Pancreas (tissue), 10 donors: ENCODE measurements at regions not wholly inside any gene's neighbourhood (a gene's known extent, or its start where the extent isn't known, plus 50 kb on each side); places are given as distances from the start of the nearest gene placed in this dataset.

Experiments used
- ATAC-seq, 4 donors: fragments of 200-7000 bp; cut with Tn5 transposase; one replicate each; pipeline versions ENCODE4 v1.8.0 to v1.9.1; 2020; ENCODE audit warnings: mild to moderate bottlenecking in 4 of 4, moderate library complexity in 4 of 4
- DNase-seq, 6 donors: peaks; one replicate each; pipeline ENCODE4 v3.0.0-alpha.2; 2020
- FAIRE-seq: peaks from 2 replicates; lab custom pipeline; 2012; peaks lifted over from hg19 to GRCh38; lab: Jason Lieb, UNC
- H3K27ac ChIP-seq, 4 donors: fragments of 200-600 bp; sonication (generic); 1 replicate in 3 of 4; 2 replicates in 1 of 4; pipeline versions ENCODE4 v1.5.0 to v1.8.0; 2020
- H3K27me3 ChIP-seq, 4 donors: fragments of 200-600 bp; one replicate each; pipeline ENCODE4 v1.8.0; 2021
- H3K36me3 ChIP-seq, 3 donors: fragments of 200-600 bp; sonication (generic) in 1 of 3; one replicate each; pipeline versions ENCODE4 v1.5.0 to v1.8.0; 2020 to 2021
- H3K4me1 ChIP-seq, 3 donors: fragments of 200-600 bp; one replicate each; pipeline ENCODE4 v1.8.0; 2021
- H3K4me3 ChIP-seq, 4 donors: fragments of 200-600 bp; sonication (generic) in 2 of 4; one replicate each; pipeline versions ENCODE4 v1.5.0 to v1.8.0; 2020 to 2021
- H3K9me3 ChIP-seq, 4 donors: fragments of 200-600 bp; one replicate each; pipeline ENCODE4 v1.8.0; 2021
- CTCF ChIP-seq, 4 donors: fragments of 200-600 bp; sonication (generic) in 3 of 4; IDR thresholded peaks; one replicate each; pipeline versions ENCODE4 v1.5.0 to v1.8.0; 2021; ENCODE audit warnings: antibody characterized with exemption in 4 of 4
- WGBS, 2 donors: extraction: QIAGEN DNeasy Blood & Tissue Kit; methylation state at CpG; one replicate each; pipeline ENCODE4 v1.1.7; 2013; 5-methylcytosine and 5-hydroxymethylcytosine counted together
- intact Hi-C, 3 donors: fragments of 100-400 bp; cut with DNase I; formaldehyde crosslinking; loops; one replicate each; pipeline versions ENCODE4 v1.11.1 to v1.14.2; 2022
- donor health status: healthy with polysubstance abuse.
- donor health status: DM: no; HTN: no; CAD: no; lungs with moderate emphysema.
- donor health status: DM: no; HTN: no; CAD: no.
- donor health status: control.
- donor health status: control.
- donor health status: Bipolar disorder and iron deficiency.
- donor health status: DM: yes; HTN: yes; CAD: no.
- donor health status: DM: no; HTN: no; CAD: no.
- donor health status: DM: no; HTN: no; CAD: no.
- donor health status: DM: yes; HTN: yes; CAD: no.

- Histone ChIP-seq H3K4me1 (no peaks in the 10 kb centered on the region), H3K27me3 (peaks cover 0 to 9% (median 0%) of the 10 kb centered on the region in 4 donors), H3K4me3 (no peak overlapping the region), H3K36me3 (no peaks in the 10 kb centered on the region), H3K9me3 (no peaks in the 10 kb centered on the region), H3K27ac (no peak overlapping the region)
- ATAC-seq (no peak), FAIRE-seq (no peak), DNase-seq (no peak)
- intact Hi-C loops, result loop anchor here in 1 of 3 donors (10.0 kb wide), 1 partner anchor 47 kb away; no protein-coding TSS in a partner anchor
- WGBS, 2 donors, result 61 to 70% methylated on average over 6 of the region's 6 CpGs
- no peak for TF ChIP-seq CTCF (IDR thresholded peaks at IDR 0.05)
Observed at GRCh38 chr20:22257912-22258311, 326.5 kb downstream of the FOXA2 start.

GRCh38 chr20:22248051-22248667, 336.2 kb downstream of the FOXA2 start:
- 28 to 33% methylated on average over 5 of the region's 5 CpGs for WGBS, 2 donors
- Histone ChIP-seq H3K9me3 (no peaks in the 10 kb centered on the region), H3K4me1 (no peaks in the 10 kb centered on the region), H3K36me3 (no peaks in the 10 kb centered on the region), H3K27me3 (no peaks in the 10 kb centered on the region), H3K27ac (no peak overlapping the region), H3K4me3 (no peak overlapping the region)
- ATAC-seq, result peak in 1 of 4 donors; percentile 57
- intact Hi-C loops, result no loop called here
- no peak for FAIRE-seq
- TF ChIP-seq CTCF (IDR thresholded peaks at IDR 0.05), result peak in 2 of 4 donors; percentile 18 to 23
- peak in 1 of 6 donors; percentile 10 for DNase-seq

- intact Hi-C loops, result no loop called here
- WGBS, 2 donors, result 32 to 44% methylated on average over 3 of the region's 3 CpGs
- Histone ChIP-seq H3K4me1 (no peaks in the 10 kb centered on the region), H3K27ac (no peak overlapping the region), H3K4me3 (no peak overlapping the region), H3K27me3 (no peaks in the 10 kb centered on the region), H3K36me3 (no peaks in the 10 kb centered on the region), H3K9me3 (no peaks in the 10 kb centered on the region)
- FAIRE-seq (no peak), DNase-seq (no peak), ATAC-seq (no peak)
- no peak for TF ChIP-seq CTCF (IDR thresholded peaks at IDR 0.05)
Observed at GRCh38 chr20:22245139-22245538, 339.2 kb downstream of the FOXA2 start.

GRCh38 chr20:22243067-22243466, 341.3 kb downstream of the FOXA2 start:
- DNase-seq, result no peak
- no peak for FAIRE-seq
- no peaks in the 10 kb centered on the region for H3K4me1 ChIP-seq
- no peaks in the 10 kb centered on the region for H3K9me3 ChIP-seq
- TF ChIP-seq CTCF (IDR thresholded peaks at IDR 0.05), result no peak
- no peaks in the 10 kb centered on the region for H3K36me3 ChIP-seq
- intact Hi-C loops, result no loop called here
- H3K27ac ChIP-seq, result no peak overlapping the region
- 49 to 71% methylated on average over 5 of the region's 5 CpGs for WGBS, 2 donors
- no peak for ATAC-seq
- H3K4me3 ChIP-seq, result no peak overlapping the region
- no peaks in the 10 kb centered on the region for H3K27me3 ChIP-seq

- ATAC-seq, result no peak
- no peak for DNase-seq
- no peak for TF ChIP-seq CTCF (IDR thresholded peaks at IDR 0.05)
- no peak for FAIRE-seq
- Histone ChIP-seq H3K9me3 (no peaks in the 10 kb centered on the region), H3K4me1 (no peaks in the 10 kb centered on the region), H3K4me3 (no peak overlapping the region), H3K27me3 (no peaks in the 10 kb centered on the region), H3K36me3 (no peaks in the 10 kb centered on the region), H3K27ac (no peak overlapping the region)
- intact Hi-C loops, result no loop called here
- WGBS, 2 donors, result 69 to 81% methylated on average over 1 of the region's 1 CpG
Observed at GRCh38 chr20:22241609-22242008, 342.8 kb downstream of the FOXA2 start.
